Endothelial cell of umbilical vein (primary cell): ENCODE measurements at regions not wholly inside any gene's neighbourhood (a gene's known extent, or its start where the extent isn't known, plus 50 kb on each side); places are given as distances from the start of the nearest gene placed in this dataset.

Source experiments
- BruUV-seq: library from RNA; stranded (reverse); fragments of 400-500 nt; replicated peaks from 2 replicates; lab custom pipeline; 2021; lab: Mats Ljungman, UMichigan
- CTCF ChIA-PET: fragments of 300-600, 350-600 bp; sonication (Branson Sonifier 250); formaldehyde crosslinking; loops from one replicate; lab custom pipeline; 2021; ENCODE audit warnings: antibody characterized with exemption, inconsistent platforms; lab: Charles Lee
- POLR2A ChIA-PET: fragments of 300-600, 350-600 bp; sonication (Branson Sonifier 250); formaldehyde crosslinking; loops from one replicate; lab custom pipeline; 2021; ENCODE audit warnings: antibody characterized with exemption, inconsistent platforms; lab: Charles Lee
- DNase-seq: peaks from one replicate; pipeline ENCODE4 v3.0.0-alpha.2; 2011; ENCODE audit warnings: low read depth, low spot score
- FAIRE-seq: peaks from 2 replicates; lab custom pipeline; 2011; peaks lifted over from hg19 to GRCh38; lab: Jason Lieb, UNC
- H2AFZ ChIP-seq: 2 replicates; pipeline ENCODE4 v1.6.0; 2012; ENCODE audit warnings: low read depth, low read length, control low read depth, inconsistent platforms
- H3K27ac ChIP-seq: 2 replicates; pipeline ENCODE4 v1.5.1; 2011; ENCODE audit warnings: low read depth, mild to moderate bottlenecking, control low read depth, low read length, moderate library complexity; ENCODE audit not compliant: insufficient read depth
- H3K27me3 ChIP-seq, 2 experiments: 2 replicates each; pipeline versions ENCODE4 v1.6.0 to v1.6.1; 2011; ENCODE audit warnings: low read length in 2 of 2, mixed read lengths in 1 of 2; ENCODE audit not compliant: control insufficient read depth in 2 of 2, insufficient read depth in 2 of 2
- H3K36me3 ChIP-seq, 2 experiments: 2 replicates in 1 of 2; 3 replicates in 1 of 2; pipeline ENCODE4 v1.5.1; 2011; ENCODE audit warnings: low read length in 2 of 2, mild to moderate bottlenecking in 1 of 2, moderate library complexity in 1 of 2; ENCODE audit not compliant: control insufficient read depth in 2 of 2, insufficient read depth in 2 of 2; ENCODE audit errors: extremely low read depth in 1 of 2
- H3K4me1 ChIP-seq: 3 replicates; pipeline ENCODE4 v1.5.1; 2011; ENCODE audit warnings: mild to moderate bottlenecking, low read length; ENCODE audit not compliant: control insufficient read depth, insufficient read depth; ENCODE audit errors: extremely low read depth
- H3K4me2 ChIP-seq: 2 replicates; pipeline ENCODE4 v1.6.1; 2011; ENCODE audit warnings: low read length, control low read depth, mixed read lengths; ENCODE audit not compliant: insufficient read depth
- H3K4me3 ChIP-seq, 3 experiments: fragments of 200-600 bp in 1 of 3; sonication (generic), shearing (Covaris generic) in 1 of 3; replicated peaks in 1 of 3; 2 replicates each; pipeline ENCODE4 v1.5.1; 2011 to 2016; ENCODE audit warnings: control low read depth in 3 of 3, low read length in 3 of 3, mild to moderate bottlenecking in 2 of 3, inconsistent platforms in 1 of 3, low read depth in 1 of 3, moderate library complexity in 1 of 3; ENCODE audit not compliant: insufficient read depth in 1 of 3
- H3K79me2 ChIP-seq: 2 replicates; pipeline ENCODE4 v1.6.0; 2012; ENCODE audit warnings: low read length, inconsistent platforms; ENCODE audit not compliant: control insufficient read depth, insufficient read depth
- H3K9ac ChIP-seq: replicated peaks from 2 replicates; pipeline ENCODE3; 2011; ENCODE audit warnings: low read length, control low read depth; ENCODE audit not compliant: insufficient read depth; ENCODE audit errors: extremely low read depth
- H3K9me1 ChIP-seq: replicated peaks from 3 replicates; pipeline ENCODE4 v1.6.0; 2011; ENCODE audit warnings: mild to moderate bottlenecking, low read length; ENCODE audit not compliant: control insufficient read depth, insufficient read depth; ENCODE audit errors: extremely low read depth
- H3K9me3 ChIP-seq: replicated peaks from 2 replicates; pipeline ENCODE4 v1.5.1; 2012; ENCODE audit warnings: low read length, inconsistent platforms; ENCODE audit not compliant: control insufficient read depth, insufficient read depth
- H4K20me1 ChIP-seq: replicated peaks from 2 replicates; pipeline ENCODE3; 2011; ENCODE audit warnings: mild to moderate bottlenecking, low read length; ENCODE audit not compliant: control insufficient read depth, insufficient read depth; ENCODE audit errors: extremely low read depth
- CTCF ChIP-seq, 2 donors: IDR thresholded peaks; 1 replicate in 1 of 2; 2 replicates in 1 of 2; pipeline ENCODE4 v1.5.1; 2011; ENCODE audit warnings: low read length in 2 of 2, mild to moderate bottlenecking in 2 of 2, moderate library complexity in 2 of 2, control low read depth in 1 of 2, inconsistent platforms in 1 of 2, low read depth in 1 of 2; ENCODE audit not compliant: insufficient read depth in 1 of 2; ENCODE audit errors: extremely low read depth in 1 of 2
- EZH2 ChIP-seq: IDR thresholded peaks from 2 replicates; pipeline ENCODE4 v1.6.1; 2012; ENCODE audit warnings: borderline replicate concordance, low read depth, mild to moderate bottlenecking, moderate library complexity, low read length, inconsistent platforms; ENCODE audit not compliant: severe bottlenecking
- FOS ChIP-seq: IDR thresholded peaks from 2 replicates; pipeline ENCODE4 v1.6.1; 2011; ENCODE audit warnings: mild to moderate bottlenecking, low read length, moderate library complexity, borderline replicate concordance; ENCODE audit not compliant: insufficient read depth
- GATA2 ChIP-seq: IDR thresholded peaks from 2 replicates; pipeline ENCODE4 v1.7.0; 2011; ENCODE audit warnings: low read depth, mild to moderate bottlenecking, moderate library complexity, mixed read lengths, low read length; ENCODE audit not compliant: insufficient read length, insufficient read depth
- JUN ChIP-seq: IDR thresholded peaks from 2 replicates; pipeline ENCODE4 v1.6.1; 2011; ENCODE audit warnings: borderline replicate concordance, low read depth; ENCODE audit not compliant: insufficient read length, insufficient read depth
- MYC ChIP-seq: IDR thresholded peaks from one replicate; pipeline ENCODE4 v1.6.1; 2011; ENCODE audit warnings: mild to moderate bottlenecking, low read depth, low read length
- POLR2A ChIP-seq: IDR thresholded peaks from 2 replicates; pipeline ENCODE4 v1.6.1; 2012; ENCODE audit warnings: low read depth, mild to moderate bottlenecking, control low read depth, low read length
- POLR2AphosphoS5 ChIP-seq: IDR thresholded peaks from 2 replicates; pipeline ENCODE4 v1.6.1; 2012; ENCODE audit warnings: low read depth, mild to moderate bottlenecking, control low read depth, low read length, moderate library complexity; ENCODE audit not compliant: insufficient read depth
- dilution Hi-C: fragments of 300-500 bp; cut with MboI; formaldehyde crosslinking; loops from one replicate; pipeline ENCODE4 v1.15.0; 2019; ENCODE audit warnings: low sequenced_read_pairs; ENCODE audit not compliant: extremely low pct_ligation_motif_present
- intact Hi-C: fragments of 100-400 bp; cut with micrococcal nuclease; formaldehyde crosslinking; loops from one replicate; pipeline ENCODE4 v1.10.0; 2022
- TF ChIP-seq, protein P1 (sequence below): IDR thresholded peaks from 2 replicates; pipeline ENCODE4 v1.6.1; 2011; ENCODE audit not compliant: insufficient read depth, insufficient read length

DNA sequence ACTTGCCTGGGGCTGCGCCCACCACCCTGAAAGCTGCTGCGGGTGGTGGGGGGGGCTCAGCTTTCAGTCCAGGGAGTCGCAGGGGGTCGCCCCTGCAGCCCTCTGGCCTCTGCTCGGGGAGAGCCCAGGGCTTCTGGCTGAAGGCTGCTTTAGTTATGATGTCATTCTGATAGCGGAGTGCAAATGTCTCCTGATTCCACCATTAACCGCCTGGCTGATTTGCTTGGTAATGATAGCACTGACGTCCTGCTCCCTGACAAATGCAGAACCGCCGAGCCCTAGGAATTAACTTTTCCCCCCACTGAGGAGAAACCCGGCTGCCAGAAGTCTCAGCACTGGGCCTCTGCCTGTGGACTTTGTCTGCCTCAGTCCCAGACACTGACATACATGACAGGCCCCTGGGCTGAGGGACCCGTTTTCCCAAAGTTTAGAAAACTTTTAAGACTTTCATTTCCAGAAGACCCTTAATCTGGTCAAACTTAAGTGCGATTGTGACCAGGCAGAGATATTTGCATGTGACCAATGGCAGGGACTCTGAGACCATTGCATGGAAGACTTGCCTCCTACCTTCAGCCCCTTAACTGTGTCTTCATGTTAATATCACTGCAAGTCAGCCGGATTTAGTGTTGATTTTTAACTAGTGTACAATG, 142.5 kb upstream of the ZNF536 start:
- Histone ChIP-seq H3K4me1 (no peaks in the 10 kb centered on the region), H3K4me2 (no peak overlapping the region), H3K27ac (no peak overlapping the region), H3K4me3 (no peak overlapping the region), H3K9ac (no peak overlapping the region), H3K36me3 (no peaks in the 10 kb centered on the region), H3K27me3 (peaks cover 34 to 52% of the 10 kb centered on the region in 2 experiments), H2AFZ (no peak overlapping the region), H3K79me2 (no peaks in the 10 kb centered on the region), H4K20me1 (no peaks in the 10 kb centered on the region), H3K9me1 (no peaks in the 10 kb centered on the region), H3K9me3 (no peaks in the 10 kb centered on the region)
- TF ChIP-seq, protein P1, sequence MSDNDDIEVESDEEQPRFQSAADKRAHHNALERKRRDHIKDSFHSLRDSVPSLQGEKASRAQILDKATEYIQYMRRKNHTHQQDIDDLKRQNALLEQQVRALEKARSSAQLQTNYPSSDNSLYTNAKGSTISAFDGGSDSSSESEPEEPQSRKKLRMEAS = no peak
- TF ChIP-seq MYC (no peak), FOS (no peak), EZH2 (no peak), POLR2AphosphoS5 (no peak), JUN (no peak), CTCF (IDR thresholded peaks at IDR 0.05; ENCODE audit: extremely low read depth in 1 of 2, insufficient read depth in 1 of 2, low read depth in 1 of 2, low read length in 2 of 2) (no peak), POLR2A (no peak), GATA2 (no peak)
- FAIRE-seq (no peak), DNase-seq (no peak)
- POLR2A ChIA-PET = no interaction called here
- CTCF ChIA-PET = no interaction called here
- no TSS peak for BruUV-seq
- intact Hi-C loops (no loop called here), dilution Hi-C loops (no loop called here)
